ENCODE measurements at regions not wholly inside any gene's neighbourhood (a gene's known extent, or its start where the extent isn't known, plus 50 kb on each side); places are given as distances from the start of the nearest gene placed in this dataset.

DNA sequence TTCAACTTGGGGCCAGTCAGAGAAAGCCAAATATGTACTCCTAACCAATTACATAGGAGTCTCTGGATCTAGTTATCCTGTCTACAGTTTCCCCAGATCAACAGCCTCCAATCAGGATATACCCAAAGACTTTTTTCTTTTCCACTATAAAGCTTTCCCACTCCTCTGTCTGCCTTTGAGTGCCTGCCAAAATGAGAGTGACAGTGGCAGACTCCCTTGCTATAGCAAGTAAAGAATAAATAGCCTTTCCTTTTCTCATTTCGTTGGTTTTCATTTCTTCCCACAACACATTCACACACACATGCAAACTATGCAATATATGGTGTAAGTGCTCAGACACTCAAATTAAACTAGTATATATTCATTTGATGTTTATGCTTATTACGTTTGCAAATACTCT, 302.4 kb upstream of the TACR3 start (continued):
- TF ChIP-seq, protein P1, sequence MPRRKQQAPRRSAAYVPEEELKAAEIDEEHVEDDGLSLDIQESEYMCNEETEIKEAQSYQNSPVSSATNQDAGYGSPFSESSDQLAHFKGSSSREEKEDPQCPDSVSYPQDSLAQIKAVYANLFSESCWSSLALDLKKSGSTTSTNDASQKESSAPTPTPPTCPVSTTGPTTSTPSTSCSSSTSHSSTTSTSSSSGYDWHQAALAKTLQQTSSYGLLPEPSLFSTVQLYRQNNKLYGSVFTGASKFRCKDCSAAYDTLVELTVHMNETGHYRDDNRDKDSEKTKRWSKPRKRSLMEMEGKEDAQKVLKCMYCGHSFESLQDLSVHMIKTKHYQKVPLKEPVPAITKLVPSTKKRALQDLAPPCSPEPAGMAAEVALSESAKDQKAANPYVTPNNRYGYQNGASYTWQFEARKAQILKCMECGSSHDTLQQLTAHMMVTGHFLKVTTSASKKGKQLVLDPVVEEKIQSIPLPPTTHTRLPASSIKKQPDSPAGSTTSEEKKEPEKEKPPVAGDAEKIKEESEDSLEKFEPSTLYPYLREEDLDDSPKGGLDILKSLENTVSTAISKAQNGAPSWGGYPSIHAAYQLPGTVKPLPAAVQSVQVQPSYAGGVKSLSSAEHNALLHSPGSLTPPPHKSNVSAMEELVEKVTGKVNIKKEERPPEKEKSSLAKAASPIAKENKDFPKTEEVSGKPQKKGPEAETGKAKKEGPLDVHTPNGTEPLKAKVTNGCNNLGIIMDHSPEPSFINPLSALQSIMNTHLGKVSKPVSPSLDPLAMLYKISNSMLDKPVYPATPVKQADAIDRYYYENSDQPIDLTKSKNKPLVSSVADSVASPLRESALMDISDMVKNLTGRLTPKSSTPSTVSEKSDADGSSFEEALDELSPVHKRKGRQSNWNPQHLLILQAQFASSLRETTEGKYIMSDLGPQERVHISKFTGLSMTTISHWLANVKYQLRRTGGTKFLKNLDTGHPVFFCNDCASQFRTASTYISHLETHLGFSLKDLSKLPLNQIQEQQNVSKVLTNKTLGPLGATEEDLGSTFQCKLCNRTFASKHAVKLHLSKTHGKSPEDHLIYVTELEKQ (CRISPR knock-in tag; IDR thresholded peaks at IDR 0.05), result no peak

DNA sequence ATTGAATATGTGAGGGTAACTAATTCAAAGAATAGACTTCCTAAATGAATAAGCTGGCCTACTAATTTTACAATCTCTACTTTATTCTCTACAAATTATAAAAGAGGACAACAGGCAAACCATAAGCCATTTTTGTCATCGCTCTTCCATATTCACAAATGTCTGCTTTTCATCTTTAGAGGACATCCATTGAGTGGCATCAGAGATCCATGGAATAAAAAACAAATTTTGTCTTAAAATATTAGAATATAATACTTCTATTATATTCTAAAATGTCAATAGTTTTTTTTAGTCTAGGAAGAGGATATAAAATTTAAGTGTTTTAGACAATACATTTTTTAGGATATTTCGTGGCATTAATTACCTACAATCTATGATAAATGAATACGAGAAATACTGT, 300.9 kb upstream of the TACR3 start:
- H2AFZ ChIP-seq (ENCODE audit: low read depth, low read length), result no peak overlapping the region
- H3K36me3 ChIP-seq (ENCODE audit: control insufficient read depth, insufficient read depth, low read length), result no peaks in the 10 kb centered on the region
- no peaks in the 10 kb centered on the region for H4K20me1 ChIP-seq (replicated peaks; ENCODE audit: control insufficient read depth, insufficient read depth, low read length)
- DNase-seq (ENCODE audit: extremely low read depth in 1 of 4, low spot score in 3 of 4) (no peak), ATAC-seq (no peak), FAIRE-seq (no peak)
- H3K27ac ChIP-seq (ENCODE audit: extremely low read depth, low read depth, low read length), result no peak overlapping the region
- H3K9me3 ChIP-seq (replicated peaks; ENCODE audit: control insufficient read depth, insufficient read depth, low read depth, low read length), result no peaks in the 10 kb centered on the region
- no peak overlapping the region for H3K4me2 ChIP-seq (ENCODE audit: insufficient read depth, low read length)
- H3K9ac ChIP-seq (ENCODE audit: insufficient read depth in 1 of 2, low read depth in 2 of 2, low read length in 2 of 2), result no peak overlapping the region
- H3K79me2 ChIP-seq (ENCODE audit: control insufficient read depth, insufficient read depth, low read length), result no peaks in the 10 kb centered on the region
- no peak overlapping the region for H3K4me3 ChIP-seq
- POLR2A ChIA-PET, result no interaction called here
- 3% methylated on average over 3 of the region's 3 CpGs for WGBS (ENCODE audit: insufficient coverage, low coverage, missing lambda C conversion rate)
- intact Hi-C loops (cut with micrococcal nuclease) (no loop called here), in situ Hi-C loops (cut with MboI) (no loop called here)
- no peaks in the 10 kb centered on the region for H3K27me3 ChIP-seq (ENCODE audit: control insufficient read depth in 2 of 2, insufficient read depth in 2 of 2, low read length in 2 of 2)
- no TSS peak for BruUV-seq (replicated peaks)
- TF ChIP-seq RREB1 (CRISPR knock-in tag; IDR thresholded peaks at IDR 0.05) (no peak), ZNF134 (CRISPR knock-in tag; conservative IDR thresholded peaks at IDR 0.05) (no peak), NKRF (IDR thresholded peaks at IDR 0.05; ENCODE audit: borderline replicate concordance) (no peak), ARID2 (IDR thresholded peaks at IDR 0.05) (no peak), ARNT (IDR thresholded peaks at IDR 0.05) (no peak)
- H3K4me1 ChIP-seq (replicated peaks in 1 of 2; ENCODE audit: control insufficient read depth in 2 of 2, insufficient read depth in 2 of 2, low read length in 2 of 2), result no peaks in the 10 kb centered on the region
- no peaks in the 10 kb centered on the region for H3K9me1 ChIP-seq (ENCODE audit: control insufficient read depth, insufficient read depth, low read length)
- CTCF ChIA-PET (ENCODE audit: low intra/inter-chr PET ratio), result no interaction called here
